Keratinocyte (primary cell): ENCODE measurements at regions not wholly inside any gene's neighbourhood (a gene's known extent, or its start where the extent isn't known, plus 50 kb on each side); places are given as distances from the start of the nearest gene placed in this dataset.

ENCODE experiments used
- EZH2 ChIP-seq: IDR thresholded peaks from one replicate; pipeline ENCODE4 v1.6.1; 2012; ENCODE audit warnings: inconsistent platforms, mild to moderate bottlenecking, low read length, moderate library complexity
- TF ChIP-seq, protein P1 (sequence below), 3 experiments: IDR thresholded peaks in 1 of 3; conservative IDR thresholded peaks in 1 of 3; optimal IDR thresholded peaks in 1 of 3; 2 replicates in 2 of 3; 3 replicates in 1 of 3; pipeline versions ENCODE3 to v1.5.1; 2011; ENCODE audit warnings: low read length in 3 of 3, mild to moderate bottlenecking in 3 of 3, moderate library complexity in 2 of 3, control low read depth in 1 of 3, inconsistent platforms in 1 of 3; ENCODE audit not compliant: insufficient read depth in 2 of 3; ENCODE audit errors: extremely low read depth in 1 of 3

DNA sequence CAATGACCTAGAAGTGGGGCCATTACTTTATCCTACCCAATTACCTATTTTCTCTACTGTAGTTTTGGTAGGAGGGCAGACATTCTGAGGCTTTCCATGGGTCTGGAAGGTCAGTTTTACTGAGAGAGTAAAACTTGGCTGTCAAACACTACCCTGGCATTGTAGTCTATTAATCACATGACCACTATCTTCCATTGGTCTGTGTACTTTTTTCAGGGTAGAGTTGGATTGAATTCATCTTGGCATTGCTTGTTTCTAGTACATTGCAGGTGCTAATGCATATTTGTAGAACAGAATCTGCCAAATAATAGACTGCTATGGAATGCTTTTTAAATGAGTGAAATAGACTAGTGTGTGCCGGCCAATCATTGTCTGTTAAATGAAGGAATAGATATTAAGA, 271.9 kb downstream of the STIM2 start:
- TF ChIP-seq EZH2 = no peak
- TF ChIP-seq, protein P1, sequence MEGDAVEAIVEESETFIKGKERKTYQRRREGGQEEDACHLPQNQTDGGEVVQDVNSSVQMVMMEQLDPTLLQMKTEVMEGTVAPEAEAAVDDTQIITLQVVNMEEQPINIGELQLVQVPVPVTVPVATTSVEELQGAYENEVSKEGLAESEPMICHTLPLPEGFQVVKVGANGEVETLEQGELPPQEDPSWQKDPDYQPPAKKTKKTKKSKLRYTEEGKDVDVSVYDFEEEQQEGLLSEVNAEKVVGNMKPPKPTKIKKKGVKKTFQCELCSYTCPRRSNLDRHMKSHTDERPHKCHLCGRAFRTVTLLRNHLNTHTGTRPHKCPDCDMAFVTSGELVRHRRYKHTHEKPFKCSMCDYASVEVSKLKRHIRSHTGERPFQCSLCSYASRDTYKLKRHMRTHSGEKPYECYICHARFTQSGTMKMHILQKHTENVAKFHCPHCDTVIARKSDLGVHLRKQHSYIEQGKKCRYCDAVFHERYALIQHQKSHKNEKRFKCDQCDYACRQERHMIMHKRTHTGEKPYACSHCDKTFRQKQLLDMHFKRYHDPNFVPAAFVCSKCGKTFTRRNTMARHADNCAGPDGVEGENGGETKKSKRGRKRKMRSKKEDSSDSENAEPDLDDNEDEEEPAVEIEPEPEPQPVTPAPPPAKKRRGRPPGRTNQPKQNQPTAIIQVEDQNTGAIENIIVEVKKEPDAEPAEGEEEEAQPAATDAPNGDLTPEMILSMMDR (optimal IDR thresholded peaks at IDR 0.05 in 1 of 3, IDR thresholded peaks at IDR 0.05 in 1 of 3, conservative IDR thresholded peaks at IDR 0.05 in 1 of 3; ENCODE audit: extremely low read depth in 1 of 3, insufficient read depth in 2 of 3, low read length in 3 of 3) = no peak
